Keratinocyte (primary cell): ENCODE measurements at regions not wholly inside any gene's neighbourhood (a gene's known extent, or its start where the extent isn't known, plus 50 kb on each side); places are given as distances from the start of the nearest gene placed in this dataset.

Source experiments
- DNase-seq: peaks from one replicate; pipeline ENCODE4 v3.0.0-alpha.2; 2011; ENCODE audit warnings: low read depth, missing footprints, low spot score
- FAIRE-seq: peaks from 2 replicates; lab custom pipeline; 2011; peaks lifted over from hg19 to GRCh38; lab: Jason Lieb, UNC
- H2AFZ ChIP-seq: 2 replicates; pipeline ENCODE4 v1.6.0; 2012; ENCODE audit warnings: low read length, control low read depth, inconsistent platforms; ENCODE audit not compliant: control insufficient read depth
- H3K27ac ChIP-seq: 2 replicates; pipeline ENCODE4 v1.5.1; 2011; ENCODE audit warnings: low read length; ENCODE audit not compliant: control insufficient read depth, insufficient read depth
- H3K27me3 ChIP-seq: 3 replicates; pipeline ENCODE4 v1.6.0; 2011; ENCODE audit warnings: low read length; ENCODE audit not compliant: control insufficient read depth, insufficient read depth; ENCODE audit errors: extremely low read depth
- H3K36me3 ChIP-seq, 2 experiments: 2 replicates in 1 of 2; 3 replicates in 1 of 2; pipeline ENCODE4 v1.5.1; 2011; ENCODE audit warnings: low read length in 2 of 2, mild to moderate bottlenecking in 1 of 2; ENCODE audit not compliant: control insufficient read depth in 2 of 2, insufficient read depth in 2 of 2; ENCODE audit errors: extremely low read depth in 1 of 2
- H3K4me1 ChIP-seq: 3 replicates; pipeline ENCODE4 v1.5.1; 2011; ENCODE audit warnings: low read length; ENCODE audit not compliant: control insufficient read depth, insufficient read depth; ENCODE audit errors: extremely low read depth
- H3K4me2 ChIP-seq: 3 replicates; pipeline ENCODE4 v1.6.0; 2011; ENCODE audit warnings: low read depth, low read length; ENCODE audit not compliant: control insufficient read depth, insufficient read depth; ENCODE audit errors: extremely low read depth
- H3K4me3 ChIP-seq, 3 experiments: fragments of 200-600 bp in 1 of 3; sonication (generic) in 1 of 3; 2 replicates in 2 of 3; 3 replicates in 1 of 3; pipeline ENCODE4 v1.5.1; 2011 to 2016; ENCODE audit warnings: low read length in 3 of 3, mild to moderate bottlenecking in 3 of 3, control low read depth in 2 of 3, inconsistent platforms in 1 of 3, low read depth in 1 of 3, mixed read lengths in 1 of 3, mixed run types in 1 of 3, moderate library complexity in 1 of 3; ENCODE audit not compliant: control insufficient read depth in 2 of 3, insufficient read depth in 2 of 3; ENCODE audit errors: extremely low read depth in 1 of 3
- H3K79me2 ChIP-seq: 2 replicates; pipeline ENCODE4 v1.6.0; 2012; ENCODE audit warnings: low read length; ENCODE audit not compliant: control insufficient read depth, insufficient read depth
- H3K9ac ChIP-seq: 3 replicates; pipeline ENCODE4 v1.6.0; 2011; ENCODE audit warnings: low read length; ENCODE audit not compliant: control insufficient read depth, insufficient read depth; ENCODE audit errors: extremely low read depth
- H3K9me1 ChIP-seq: 3 replicates; pipeline ENCODE4 v1.6.0; 2011; ENCODE audit warnings: low read length; ENCODE audit not compliant: control insufficient read depth, insufficient read depth; ENCODE audit errors: extremely low read depth
- H3K9me3 ChIP-seq: 2 replicates; pipeline ENCODE4 v1.5.1; 2012; ENCODE audit warnings: low read depth, low read length; ENCODE audit not compliant: control insufficient read depth
- H4K20me1 ChIP-seq: 3 replicates; pipeline ENCODE4 v1.6.0; 2011; ENCODE audit warnings: low read length; ENCODE audit not compliant: control insufficient read depth, insufficient read depth; ENCODE audit errors: extremely low read depth
- EZH2 ChIP-seq: IDR thresholded peaks from one replicate; pipeline ENCODE4 v1.6.1; 2012; ENCODE audit warnings: inconsistent platforms, mild to moderate bottlenecking, low read length, moderate library complexity
- dilution Hi-C: fragments of 300-500 bp; cut with MboI; formaldehyde crosslinking; loops from one replicate; pipeline ENCODE4 v1.7.0; 2020; ENCODE audit warnings: low sequenced_read_pairs; ENCODE audit not compliant: extremely low pct_ligation_motif_present
- TF ChIP-seq, protein P1 (sequence below), 3 experiments: IDR thresholded peaks in 1 of 3; conservative IDR thresholded peaks in 1 of 3; optimal IDR thresholded peaks in 1 of 3; 2 replicates in 2 of 3; 3 replicates in 1 of 3; pipeline versions ENCODE3 to v1.5.1; 2011; ENCODE audit warnings: low read length in 3 of 3, mild to moderate bottlenecking in 3 of 3, moderate library complexity in 2 of 3, control low read depth in 1 of 3, inconsistent platforms in 1 of 3; ENCODE audit not compliant: insufficient read depth in 2 of 3; ENCODE audit errors: extremely low read depth in 1 of 3

DNA sequence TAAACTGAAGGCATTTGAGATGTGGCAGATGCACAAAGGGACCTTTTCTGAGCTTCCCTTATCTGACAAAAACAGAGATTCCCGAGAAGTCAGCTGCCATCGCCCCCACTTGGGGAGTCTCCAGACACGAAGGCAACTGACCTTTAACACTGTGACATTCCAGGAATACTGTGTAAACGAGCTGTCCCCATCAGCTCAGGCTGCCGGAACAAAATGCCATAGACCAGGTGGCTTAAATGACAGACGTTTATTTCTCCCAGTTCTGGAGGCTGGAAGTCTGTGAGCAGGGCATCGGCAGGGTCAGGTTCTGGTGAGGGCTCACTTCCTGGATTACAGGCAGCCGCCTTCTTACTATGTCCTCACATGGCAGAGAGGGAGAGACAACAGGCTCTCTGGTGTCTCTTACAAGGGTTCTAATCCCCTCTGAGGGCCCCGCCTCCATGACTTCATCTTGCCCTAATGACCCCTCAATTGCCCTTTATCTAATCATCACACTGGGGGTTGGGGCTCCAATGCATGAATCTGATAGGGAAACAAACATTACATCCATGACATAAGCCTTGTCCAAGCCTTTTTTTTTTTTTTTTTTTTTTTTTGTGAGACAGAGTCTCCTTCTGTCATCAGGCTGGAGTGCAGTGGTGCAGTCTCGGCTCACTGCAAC lies 178.5 kb upstream of the RPL38 start:
- Histone ChIP-seq H3K36me3 (no peaks in the 10 kb centered on the region), H3K79me2 (no peaks in the 10 kb centered on the region), H4K20me1 (no peaks in the 10 kb centered on the region), H3K27ac (no peak overlapping the region), H3K27me3 (peaks cover 2% of the 10 kb centered on the region), H3K4me1 (no peaks in the 10 kb centered on the region), H2AFZ (no peak overlapping the region), H3K4me2 (no peak overlapping the region), H3K9ac (no peak overlapping the region), H3K4me3 (no peak overlapping the region), H3K9me1 (no peaks in the 10 kb centered on the region), H3K9me3 (no peaks in the 10 kb centered on the region)
- FAIRE-seq (no peak), DNase-seq (no peak)
- TF ChIP-seq EZH2 = no peak
- dilution Hi-C loops = no loop called here

DNA sequence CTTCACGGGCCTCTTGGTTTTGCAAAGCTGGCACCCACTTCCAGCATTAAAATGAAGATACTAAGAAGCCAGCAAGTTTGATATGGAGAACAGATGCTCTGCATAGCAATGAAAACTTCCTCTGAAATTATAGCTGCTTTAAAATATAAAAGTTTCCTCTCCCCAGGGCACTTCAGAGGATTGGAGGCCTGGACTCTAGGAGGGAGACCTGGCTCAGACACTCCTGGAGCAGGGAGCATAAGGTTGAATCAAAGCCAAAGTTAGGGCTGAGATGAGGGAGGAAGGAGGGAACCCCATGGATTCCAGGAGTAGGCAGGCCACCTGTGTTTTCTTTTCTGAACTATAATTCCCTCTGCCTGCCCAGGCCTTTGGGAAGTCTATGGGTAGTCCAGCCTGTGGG lies 176.0 kb upstream of the RPL38 start:
- no peak overlapping the region for H3K4me3 ChIP-seq
- DNase-seq = no peak
- H3K36me3 ChIP-seq = no peaks in the 10 kb centered on the region
- H3K9me1 ChIP-seq = no peaks in the 10 kb centered on the region
- TF ChIP-seq, protein P1, sequence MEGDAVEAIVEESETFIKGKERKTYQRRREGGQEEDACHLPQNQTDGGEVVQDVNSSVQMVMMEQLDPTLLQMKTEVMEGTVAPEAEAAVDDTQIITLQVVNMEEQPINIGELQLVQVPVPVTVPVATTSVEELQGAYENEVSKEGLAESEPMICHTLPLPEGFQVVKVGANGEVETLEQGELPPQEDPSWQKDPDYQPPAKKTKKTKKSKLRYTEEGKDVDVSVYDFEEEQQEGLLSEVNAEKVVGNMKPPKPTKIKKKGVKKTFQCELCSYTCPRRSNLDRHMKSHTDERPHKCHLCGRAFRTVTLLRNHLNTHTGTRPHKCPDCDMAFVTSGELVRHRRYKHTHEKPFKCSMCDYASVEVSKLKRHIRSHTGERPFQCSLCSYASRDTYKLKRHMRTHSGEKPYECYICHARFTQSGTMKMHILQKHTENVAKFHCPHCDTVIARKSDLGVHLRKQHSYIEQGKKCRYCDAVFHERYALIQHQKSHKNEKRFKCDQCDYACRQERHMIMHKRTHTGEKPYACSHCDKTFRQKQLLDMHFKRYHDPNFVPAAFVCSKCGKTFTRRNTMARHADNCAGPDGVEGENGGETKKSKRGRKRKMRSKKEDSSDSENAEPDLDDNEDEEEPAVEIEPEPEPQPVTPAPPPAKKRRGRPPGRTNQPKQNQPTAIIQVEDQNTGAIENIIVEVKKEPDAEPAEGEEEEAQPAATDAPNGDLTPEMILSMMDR (optimal IDR thresholded peaks at IDR 0.05 in 1 of 3, IDR thresholded peaks at IDR 0.05 in 1 of 3, conservative IDR thresholded peaks at IDR 0.05 in 1 of 3; ENCODE audit: extremely low read depth in 1 of 3, insufficient read depth in 2 of 3, low read length in 3 of 3) = no peak
- TF ChIP-seq EZH2 = no peak
- H3K9ac ChIP-seq = no peak overlapping the region
- dilution Hi-C loops = no loop called here
- H3K4me1 ChIP-seq = no peaks in the 10 kb centered on the region
- no peaks in the 10 kb centered on the region for H3K9me3 ChIP-seq
- no peak for FAIRE-seq
- H2AFZ ChIP-seq = no peak overlapping the region
- no peak overlapping the region for H3K27ac ChIP-seq
- peaks cover 15% of the 10 kb centered on the region for H3K27me3 ChIP-seq
- H3K79me2 ChIP-seq = no peaks in the 10 kb centered on the region
- no peak overlapping the region for H3K4me2 ChIP-seq
- no peaks in the 10 kb centered on the region for H4K20me1 ChIP-seq
